HCT116 (cell line): ENCODE measurements at regions not wholly inside any gene's neighbourhood (a gene's known extent, or its start where the extent isn't known, plus 50 kb on each side); places are given as distances from the start of the nearest gene placed in this dataset.

Source experiments
- ATAC-seq: fragments of 200-7000 bp; cut with Tn5 transposase; 2 replicates; pipeline ENCODE4 v1.9.1; 2020; ENCODE audit warnings: mild to moderate bottlenecking, moderate library complexity
- BruUV-seq: library from RNA; stranded (reverse); fragments of 400-500 nt; replicated peaks from 2 replicates; lab custom pipeline; 2021; lab: Mats Ljungman, UMichigan
- CTCF ChIA-PET: fragments of 300-600 bp; sonication (Branson Sonifier 250); formaldehyde crosslinking; loops from one replicate; lab custom pipeline; 2021; ENCODE audit warnings: antibody characterized with exemption; lab: Charles Lee
- POLR2A ChIA-PET: fragments of 300-600, 350-600 bp; sonication (Branson Sonifier 250); formaldehyde crosslinking; loops from one replicate; lab custom pipeline; 2021; ENCODE audit warnings: antibody characterized with exemption; lab: Charles Lee
- RAD21 ChIA-PET, 2 experiments: fragments of 300-600 bp; sonication (Branson Sonifier 250); formaldehyde crosslinking; loops; one replicate each; lab custom pipeline; 2023; ENCODE audit warnings: low total read pairs in 2 of 2; ENCODE audit not compliant: uncharacterized antibody in 2 of 2, unreplicated experiment in 2 of 2, low non-redundant PET in 1 of 2; lab: Charles Lee
- DNase-seq: peaks from one replicate; pipeline ENCODE4 v3.0.0-alpha.2; 2010; ENCODE audit warnings: low read depth, low spot score
- H2AFZ ChIP-seq: fragments of 200-600 bp; shearing (Covaris generic), sonication (generic); 2 replicates; pipeline ENCODE4 v1.6.1; 2017; ENCODE audit warnings: low read depth, mixed run types, mixed read lengths, antibody characterized with exemption, low read length; ENCODE audit not compliant: poor library complexity, severe bottlenecking
- H3K27ac ChIP-seq: 2 replicates; pipeline ENCODE4 v1.5.1; 2012; ENCODE audit warnings: low read depth, low read length
- H3K27me3 ChIP-seq: fragments of 200-600 bp; sonication (generic); 2 replicates; pipeline ENCODE4 v1.6.1; 2016; ENCODE audit warnings: mixed run types, low read length, mixed read lengths; ENCODE audit not compliant: insufficient read depth
- H3K36me3 ChIP-seq, 2 experiments: fragments of 200-500 bp in 1 of 2; fragments of 200-600 bp in 1 of 2; sonication (Bioruptor generic) in 1 of 2; sonication (generic) in 1 of 2; 2 replicates each; pipeline versions ENCODE4 v1.5.1 to v1.6.1; 2014 to 2016; ENCODE audit warnings: low read length in 2 of 2, inconsistent platforms in 1 of 2, mixed read lengths in 1 of 2, mixed run types in 1 of 2; ENCODE audit not compliant: insufficient read depth in 2 of 2, control insufficient read depth in 1 of 2
- H3K4me1 ChIP-seq, 2 experiments: fragments of 200-600 bp in 1 of 2; sonication (generic) in 1 of 2; 2 replicates each; pipeline versions ENCODE4 v1.5.1 to v1.6.1; 2012 to 2017; ENCODE audit warnings: low read length in 2 of 2, inconsistent platforms in 1 of 2, mild to moderate bottlenecking in 1 of 2, mixed read lengths in 1 of 2, mixed run types in 1 of 2, moderate library complexity in 1 of 2; ENCODE audit not compliant: insufficient read depth in 2 of 2, control insufficient read depth in 1 of 2
- H3K4me2 ChIP-seq: fragments of 200-600 bp; sonication (generic); 2 replicates; pipeline ENCODE4 v1.6.1; 2017; ENCODE audit warnings: mixed run types, low read length, mixed read lengths
- H3K4me3 ChIP-seq, 2 experiments: fragments of 200-600 bp in 1 of 2; sonication (generic) in 1 of 2; replicated peaks in 1 of 2; 2 replicates each; pipeline ENCODE4 v1.5.1; 2011 to 2016; ENCODE audit warnings: low read length in 2 of 2, control low read depth in 1 of 2, low read depth in 1 of 2, mild to moderate bottlenecking in 1 of 2, mixed read lengths in 1 of 2, mixed run types in 1 of 2
- H3K79me2 ChIP-seq: fragments of 200-600 bp; sonication (generic); 2 replicates; pipeline ENCODE4 v1.6.1; 2017; ENCODE audit warnings: mild to moderate bottlenecking, mixed run types, low read length, moderate library complexity, mixed read lengths; ENCODE audit not compliant: insufficient read depth
- H3K9ac ChIP-seq: fragments of 200-600 bp; sonication (generic); 2 replicates; pipeline ENCODE4 v1.6.1; 2016; ENCODE audit warnings: low read length, mixed read lengths
- H3K9me2 ChIP-seq: fragments of 200-600 bp; sonication (generic), shearing (Covaris generic); 2 replicates; pipeline ENCODE4 v1.6.1; 2017; ENCODE audit warnings: mixed run types, mild to moderate bottlenecking, moderate library complexity; ENCODE audit not compliant: insufficient read depth
- H3K9me3 ChIP-seq, 2 experiments: fragments of 200-500 bp in 1 of 2; fragments of 200-600 bp in 1 of 2; sonication (Bioruptor generic) in 1 of 2; sonication (generic) in 1 of 2; 2 replicates each; pipeline ENCODE4 v1.6.1; 2014 to 2017; ENCODE audit warnings: low read length in 2 of 2, mixed read lengths in 2 of 2, inconsistent platforms in 1 of 2, low read depth in 1 of 2, mild to moderate bottlenecking in 1 of 2, mixed run types in 1 of 2, moderate library complexity in 1 of 2; ENCODE audit not compliant: control insufficient read depth in 1 of 2, insufficient read depth in 1 of 2
- H4K20me1 ChIP-seq: fragments of 200-600 bp; sonication (generic), shearing (Covaris generic); 2 replicates; pipeline ENCODE4 v1.6.1; 2017; ENCODE audit warnings: mixed run types, mild to moderate bottlenecking, moderate library complexity; ENCODE audit not compliant: insufficient read depth
- ATF3 ChIP-seq: IDR thresholded peaks from 2 replicates; pipeline ENCODE4 v1.6.1; 2012
- CEBPB ChIP-seq: IDR thresholded peaks from 2 replicates; pipeline ENCODE4 v1.6.1; 2012; ENCODE audit warnings: low read depth
- CTCF ChIP-seq, 3 experiments: fragments of 200-600 bp in 1 of 3; sonication (generic) in 1 of 3; IDR thresholded peaks in 2 of 3; conservative IDR thresholded peaks in 1 of 3; 2 replicates each; pipeline ENCODE4 v1.5.1; 2012 to 2017; ENCODE audit warnings: low read depth in 2 of 3, low read length in 2 of 3, antibody characterized with exemption in 1 of 3, borderline replicate concordance in 1 of 3, control low read depth in 1 of 3, mild to moderate bottlenecking in 1 of 3, mixed read lengths in 1 of 3, mixed run types in 1 of 3, moderate library complexity in 1 of 3; ENCODE audit not compliant: insufficient read depth in 1 of 3
- EGR1 ChIP-seq: IDR thresholded peaks from 2 replicates; pipeline ENCODE4 v1.6.1; 2012; ENCODE audit warnings: low read depth
- ELF1 ChIP-seq: IDR thresholded peaks from 2 replicates; pipeline ENCODE4 v1.6.1; 2012; ENCODE audit warnings: low read depth, borderline replicate concordance
- EZH2 ChIP-seq: fragments of 200-600 bp; sonication (generic); IDR thresholded peaks from 2 replicates; pipeline ENCODE4 v1.6.1; 2017; ENCODE audit warnings: antibody characterized with exemption, mixed run types
- FOSL1 ChIP-seq: IDR thresholded peaks from 2 replicates; pipeline ENCODE4 v1.6.1; 2012; ENCODE audit warnings: low read depth
- JUND ChIP-seq: IDR thresholded peaks from 2 replicates; pipeline ENCODE4 v1.6.1; 2012
- POLR2A ChIP-seq: IDR thresholded peaks from 2 replicates; pipeline ENCODE4 v1.7.0; 2011; ENCODE audit warnings: borderline replicate concordance; ENCODE audit not compliant: insufficient read depth, insufficient read length; ENCODE audit errors: extremely low read depth
- POLR2AphosphoS5 ChIP-seq: IDR thresholded peaks from 2 replicates; pipeline ENCODE4 v1.6.1; 2011; ENCODE audit warnings: mild to moderate bottlenecking, low read depth, low read length, moderate library complexity
- RAD21 ChIP-seq: IDR thresholded peaks from 2 replicates; pipeline ENCODE4 v1.6.1; 2012; ENCODE audit warnings: low read depth, mild to moderate bottlenecking
- REST ChIP-seq: IDR thresholded peaks from 2 replicates; pipeline ENCODE4 v1.6.1; 2012; ENCODE audit warnings: low read depth
- SIN3A ChIP-seq: IDR thresholded peaks from 2 replicates; pipeline ENCODE4 v1.6.1; 2012; ENCODE audit warnings: low read depth
- YY1 ChIP-seq: IDR thresholded peaks from 2 replicates; pipeline ENCODE4 v1.6.1; 2011; ENCODE audit warnings: low read length, low read depth, moderate library complexity, mild to moderate bottlenecking; ENCODE audit not compliant: insufficient replicate concordance; ENCODE audit errors: extremely low read depth
- ZNF274 ChIP-seq: fragments of 200-500 bp; sonication (Bioruptor generic); IDR thresholded peaks from 2 replicates; pipeline ENCODE4 v1.6.1; 2014; ENCODE audit warnings: mild to moderate bottlenecking, low read depth, low read length, inconsistent platforms
- intact Hi-C: fragments of 100-400 bp; cut with micrococcal nuclease; formaldehyde crosslinking; loops from 2 replicates; pipeline ENCODE4 v1.10.0; 2022

GRCh38 chr2:65638443-65638842 lies 206.0 kb upstream of the SPRED2 start:
- ChIA-PET RAD21 (no interaction called here), CTCF (interaction anchor here (1.0 to 1.5 kb wide), 4 partner anchors 12 to 72 kb away, joined by 3 to 6 read pairs (median 4); no protein-coding TSS in a partner anchor), POLR2A (no interaction called here)
- DNase-seq = no peak
- Histone ChIP-seq H3K4me1 (peaks cover 5 to 15% of the 10 kb centered on the region in 2 experiments; a peak in 3 of 4 replicates), H3K9me3 (no peaks in the 10 kb centered on the region), H2AFZ (peak overlapping the region; percentile 41), H3K9ac (no peak overlapping the region), H3K36me3 (no peaks in the 10 kb centered on the region), H3K27me3 (no peaks in the 10 kb centered on the region), H3K79me2 (no peaks in the 10 kb centered on the region), H4K20me1 (no peaks in the 10 kb centered on the region), H3K9me2 (no peaks in the 10 kb centered on the region), H3K4me3 (no peak overlapping the region), H3K4me2 (no peak overlapping the region), H3K27ac (no peak overlapping the region)
- intact Hi-C loops = no loop called here
- no TSS peak for BruUV-seq
- ATAC-seq = peak; percentile 78
- TF ChIP-seq RAD21 (peak; percentile 36; the same call in 1 of the 2 replicates), ZNF274 (no peak), EZH2 (no peak), EGR1 (no peak), JUND (no peak), CTCF (IDR thresholded peaks at IDR 0.05 in 2 of 3, conservative IDR thresholded peaks at IDR 0.05 in 1 of 3; ENCODE audit: borderline replicate concordance in 1 of 3, insufficient read depth in 1 of 3, low read depth in 2 of 3, low read length in 2 of 3) (peak in 2 of 3 experiments; percentile 60 to 70; a peak in 4 of 6 replicates)

GRCh38 chr2:65636813-65637483 lies 204.5 kb upstream of the SPRED2 start:
- ChIA-PET POLR2A (no interaction called here), RAD21 (no interaction called here), CTCF (no interaction called here)
- Histone ChIP-seq H3K4me2 (no peak overlapping the region), H3K9me3 (no peaks in the 10 kb centered on the region), H3K4me3 (no peak overlapping the region), H4K20me1 (no peaks in the 10 kb centered on the region), H3K36me3 (no peaks in the 10 kb centered on the region), H3K9me2 (no peaks in the 10 kb centered on the region), H2AFZ (no peak overlapping the region), H3K79me2 (no peaks in the 10 kb centered on the region), H3K4me1 (peaks cover 5 to 15% of the 10 kb centered on the region in 2 experiments; a peak in 3 of 4 replicates), H3K27me3 (no peaks in the 10 kb centered on the region), H3K9ac (no peak overlapping the region), H3K27ac (no peak overlapping the region)
- no TSS peak for BruUV-seq
- DNase-seq (no peak), ATAC-seq (no peak)
- intact Hi-C loops = no loop called here
- TF ChIP-seq EGR1 = no peak
- no peak for TF ChIP-seq ELF1
- no peak for TF ChIP-seq RAD21
- TF ChIP-seq YY1 = no peak
- no peak for TF ChIP-seq JUND
- no peak for TF ChIP-seq CEBPB
- TF ChIP-seq POLR2A = no peak
- TF ChIP-seq FOSL1 = no peak
- no peak for TF ChIP-seq EZH2
- TF ChIP-seq POLR2AphosphoS5 = no peak
- no peak for TF ChIP-seq ATF3
- TF ChIP-seq SIN3A = no peak
- TF ChIP-seq REST = no peak
